HG03565 (cell line): ENCODE measurements at regions not wholly inside any gene's neighbourhood (a gene's known extent, or its start where the extent isn't known, plus 50 kb on each side); places are given as distances from the start of the nearest gene placed in this dataset.

ENCODE experiments used
- ATAC-seq: cut with Tn5 transposase; IDR thresholded peaks from one replicate; pipeline ENCODE4 v1.9.1; 2021; ENCODE audit warnings: mild to moderate bottlenecking, moderate library complexity; ENCODE audit not compliant: unreplicated experiment

GRCh38 chr12:22740656-22741355 lies 115.8 kb downstream of the ETNK1 start:
- no peak for ATAC-seq

GRCh38 chr12:22743700-22744099 lies 118.7 kb downstream of the ETNK1 start:
- no peak for ATAC-seq

- no peak for ATAC-seq
Observed at GRCh38 chr12:22744197-22744596, 119.2 kb downstream of the ETNK1 start.

- no peak for ATAC-seq
Observed at GRCh38 chr12:22746720-22747119, 121.7 kb downstream of the ETNK1 start.

- no peak for ATAC-seq
Observed at GRCh38 chr12:22755629-22756028, 130.7 kb downstream of the ETNK1 start.

GRCh38 chr12:22759769-22760674 lies 135.1 kb downstream of the ETNK1 start:
- no peak for ATAC-seq

- no peak for ATAC-seq
Observed at GRCh38 chr12:22765421-22766130, 140.6 kb downstream of the ETNK1 start.

DNA sequence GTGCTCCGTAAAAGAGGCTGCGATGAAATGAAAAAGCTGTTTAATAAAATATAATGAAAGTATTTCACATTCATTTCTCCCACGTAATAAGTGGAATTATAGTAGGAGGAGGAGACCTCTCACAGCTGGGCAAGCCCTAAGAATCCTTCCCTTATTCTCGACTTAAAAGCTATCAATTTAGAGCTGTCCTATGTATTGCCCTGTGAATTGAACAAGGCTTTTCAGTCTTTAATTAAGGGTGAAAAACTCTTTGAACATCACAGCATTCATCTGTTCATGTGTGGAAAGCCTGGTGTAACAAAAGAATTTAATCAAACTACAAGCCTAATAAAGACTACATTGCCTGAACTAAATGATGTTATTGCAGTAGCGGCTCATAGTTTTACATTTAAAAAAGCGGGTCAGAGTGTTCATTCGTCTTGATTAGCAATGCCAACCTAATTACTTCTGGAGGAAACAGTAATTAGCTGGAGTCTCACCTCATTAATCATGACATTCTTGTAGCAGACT lies 142.0 kb downstream of the ETNK1 start:
- ATAC-seq: no peak

- ATAC-seq: no peak
Observed at GRCh38 chr12:22781339-22781738, 156.4 kb downstream of the ETNK1 start.

GRCh38 chr12:22787557-22787956 lies 162.6 kb downstream of the ETNK1 start:
- no peak for ATAC-seq

DNA sequence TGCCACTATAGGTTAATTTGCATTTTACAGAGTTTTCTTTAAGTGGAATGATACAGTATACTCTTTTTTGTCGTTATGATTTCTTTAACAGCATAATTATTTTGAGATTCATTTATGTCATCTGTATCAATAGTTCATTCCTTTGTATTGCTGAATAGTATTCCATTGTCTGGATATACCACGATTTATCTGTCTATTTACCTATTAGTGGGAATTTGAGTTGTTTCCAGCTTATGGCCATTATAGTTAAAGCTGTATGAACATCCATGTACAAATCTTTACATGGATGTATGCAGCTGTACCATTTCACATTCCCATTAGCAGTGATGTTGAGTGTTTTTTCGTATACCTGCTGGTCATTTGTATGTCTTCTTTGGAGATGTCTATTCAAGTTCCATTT lies 163.9 kb downstream of the ETNK1 start:
- no peak for ATAC-seq

- ATAC-seq: no peak
Observed at GRCh38 chr12:22792138-22792537, 167.2 kb downstream of the ETNK1 start.

GRCh38 chr12:22794017-22794416 lies 169.0 kb downstream of the ETNK1 start:
- ATAC-seq: no peak

- no peak for ATAC-seq
Observed at GRCh38 chr12:22796941-22797630, 172.1 kb downstream of the ETNK1 start.

DNA sequence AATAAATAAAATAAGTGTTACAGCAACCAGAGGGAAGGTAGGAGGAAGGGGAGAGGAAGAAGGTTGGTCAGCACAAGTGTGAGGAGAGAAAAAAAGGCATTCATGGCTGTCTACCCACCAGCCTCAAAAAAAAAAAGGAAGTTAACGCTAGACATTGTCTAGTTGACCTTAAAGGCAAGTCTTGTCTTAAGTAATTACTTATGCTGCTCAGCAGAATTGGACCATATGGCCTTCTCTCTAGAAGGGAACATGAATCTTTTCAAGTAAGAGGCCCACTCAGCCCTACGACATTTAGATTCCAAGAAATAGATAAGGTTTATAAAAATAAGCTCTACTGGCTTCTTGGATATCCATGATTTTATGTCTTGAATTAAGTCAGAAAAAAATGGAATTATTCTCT lies 172.7 kb downstream of the ETNK1 start:
- no peak for ATAC-seq

DNA sequence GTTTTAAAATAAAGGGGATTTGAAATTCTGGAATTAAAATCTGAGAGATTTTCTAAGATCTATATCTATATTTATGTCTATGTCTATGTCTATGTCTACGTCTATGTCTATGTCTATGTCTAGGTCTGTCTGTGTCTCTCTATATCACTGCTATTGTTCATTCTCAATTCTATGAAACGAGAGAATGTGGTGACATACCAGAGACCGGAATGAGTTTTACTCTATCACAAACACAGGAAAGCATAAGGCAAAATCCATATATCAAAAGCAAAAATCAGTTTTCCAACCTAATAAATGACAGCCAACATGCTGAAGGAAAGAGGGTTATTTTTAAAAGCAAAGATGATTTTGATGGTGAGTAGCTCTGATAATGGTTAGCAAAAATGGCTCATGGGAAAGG lies 173.1 kb downstream of the ETNK1 start:
- ATAC-seq: no peak

DNA sequence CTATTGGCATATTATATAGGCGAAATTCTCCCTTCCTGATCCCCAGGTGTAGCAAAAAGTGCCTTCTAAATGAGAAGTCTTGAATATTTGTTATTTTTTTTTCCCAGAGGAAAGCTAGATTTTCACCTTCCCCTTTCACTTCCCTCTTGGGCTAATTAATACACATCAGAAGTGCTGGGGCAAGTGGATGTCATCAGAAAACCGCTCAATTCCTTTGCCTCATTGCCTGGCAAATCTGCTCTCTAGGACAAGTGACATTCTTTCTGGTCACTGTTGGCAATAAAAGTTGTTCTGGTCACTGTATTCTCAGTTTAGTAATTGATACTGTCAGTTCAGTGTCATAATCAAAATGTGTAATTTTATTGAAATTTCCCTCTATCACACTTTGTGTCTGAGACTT lies 174.5 kb downstream of the ETNK1 start:
- ATAC-seq: no peak

DNA sequence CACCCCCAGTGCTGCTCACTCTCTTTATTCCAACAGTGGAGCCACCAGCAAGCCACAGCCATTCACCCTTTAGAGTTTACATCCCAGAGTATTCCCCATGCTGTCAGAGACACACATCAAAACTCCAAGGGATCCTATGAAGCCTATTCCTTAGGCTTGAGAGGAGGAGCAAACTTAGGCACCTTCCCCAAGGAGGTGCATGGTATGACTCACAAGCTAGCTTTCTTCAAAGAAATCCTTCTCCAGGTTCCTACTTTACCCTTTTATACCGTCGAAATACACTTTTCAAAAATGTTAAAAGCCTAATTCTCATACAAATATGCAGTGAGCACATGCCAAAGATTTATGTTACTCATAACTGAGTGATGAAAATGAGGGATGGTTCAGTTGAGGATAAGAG lies 175.4 kb downstream of the ETNK1 start:
- ATAC-seq: no peak

GRCh38 chr12:22802883-22803630 lies 178.1 kb downstream of the ETNK1 start:
- no peak for ATAC-seq

GRCh38 chr12:22803725-22804124 lies 178.8 kb downstream of the ETNK1 start:
- ATAC-seq: no peak
